HEK293 (cell line): ENCODE measurements at regions not wholly inside any gene's neighbourhood (a gene's known extent, or its start where the extent isn't known, plus 50 kb on each side); places are given as distances from the start of the nearest gene placed in this dataset.

Source experiments
- ZBTB48 ChIP-seq: fragments of 450-650 bp; formaldehyde crosslinking; IDR thresholded peaks from 2 replicates; pipeline ENCODE4 v1.5.1; 2016; ENCODE audit warnings: missing biosample characterization, missing genetic modification characterization
- ZNF140 ChIP-seq: fragments of 450-650 bp; formaldehyde crosslinking; IDR thresholded peaks from 2 replicates; pipeline ENCODE4 v1.5.1; 2016; ENCODE audit warnings: missing biosample characterization, missing genetic modification characterization
- ZNF146 ChIP-seq: fragments of 450-650 bp; formaldehyde crosslinking; IDR thresholded peaks from 2 replicates; pipeline ENCODE4 v1.5.1; 2016; ENCODE audit warnings: missing biosample characterization, missing genetic modification characterization
- ZNF423 ChIP-seq: fragments of 450-650 bp; formaldehyde crosslinking; IDR thresholded peaks from 2 replicates; pipeline ENCODE4 v1.5.1; 2016; ENCODE audit warnings: missing biosample characterization, missing genetic modification characterization
- TF ChIP-seq, protein P1 (sequence below): fragments of 450-650 bp; formaldehyde crosslinking; IDR thresholded peaks from 2 replicates; pipeline ENCODE4 v1.5.1; 2016; ENCODE audit warnings: missing biosample characterization, missing genetic modification characterization

DNA sequence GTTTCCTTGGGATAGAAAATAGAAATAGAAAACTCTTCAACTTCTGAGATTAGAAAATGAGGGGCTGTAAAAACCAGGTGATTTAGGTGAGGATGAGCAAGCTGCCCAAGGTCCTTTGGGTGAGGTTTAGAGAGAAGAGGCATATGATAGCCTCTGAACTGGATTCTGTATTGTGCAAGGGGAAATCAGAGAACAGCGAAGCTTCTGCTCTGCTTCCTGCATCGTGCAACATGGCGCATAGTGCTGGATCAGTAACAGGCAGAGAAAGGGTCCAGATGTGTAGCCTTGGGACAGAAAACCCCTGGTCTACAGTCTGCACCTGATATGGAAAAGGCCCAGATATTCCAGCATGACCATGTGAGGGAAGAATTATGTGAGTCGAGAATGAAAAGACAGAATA is 121.7 kb downstream of the MBL2 start:
- no peak for TF ChIP-seq ZNF146 (tag by site-specific recombination)
- no peak for TF ChIP-seq ZNF140
- TF ChIP-seq, protein P1, sequence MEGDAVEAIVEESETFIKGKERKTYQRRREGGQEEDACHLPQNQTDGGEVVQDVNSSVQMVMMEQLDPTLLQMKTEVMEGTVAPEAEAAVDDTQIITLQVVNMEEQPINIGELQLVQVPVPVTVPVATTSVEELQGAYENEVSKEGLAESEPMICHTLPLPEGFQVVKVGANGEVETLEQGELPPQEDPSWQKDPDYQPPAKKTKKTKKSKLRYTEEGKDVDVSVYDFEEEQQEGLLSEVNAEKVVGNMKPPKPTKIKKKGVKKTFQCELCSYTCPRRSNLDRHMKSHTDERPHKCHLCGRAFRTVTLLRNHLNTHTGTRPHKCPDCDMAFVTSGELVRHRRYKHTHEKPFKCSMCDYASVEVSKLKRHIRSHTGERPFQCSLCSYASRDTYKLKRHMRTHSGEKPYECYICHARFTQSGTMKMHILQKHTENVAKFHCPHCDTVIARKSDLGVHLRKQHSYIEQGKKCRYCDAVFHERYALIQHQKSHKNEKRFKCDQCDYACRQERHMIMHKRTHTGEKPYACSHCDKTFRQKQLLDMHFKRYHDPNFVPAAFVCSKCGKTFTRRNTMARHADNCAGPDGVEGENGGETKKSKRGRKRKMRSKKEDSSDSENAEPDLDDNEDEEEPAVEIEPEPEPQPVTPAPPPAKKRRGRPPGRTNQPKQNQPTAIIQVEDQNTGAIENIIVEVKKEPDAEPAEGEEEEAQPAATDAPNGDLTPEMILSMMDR (tag by site-specific recombination) = no peak
- TF ChIP-seq ZNF423 (tag by site-specific recombination) = no peak
- no peak for TF ChIP-seq ZBTB48 (tag by site-specific recombination)
